ENCODE measurements at regions not wholly inside any gene's neighbourhood (a gene's known extent, or its start where the extent isn't known, plus 50 kb on each side); places are given as distances from the start of the nearest gene placed in this dataset.

DNA sequence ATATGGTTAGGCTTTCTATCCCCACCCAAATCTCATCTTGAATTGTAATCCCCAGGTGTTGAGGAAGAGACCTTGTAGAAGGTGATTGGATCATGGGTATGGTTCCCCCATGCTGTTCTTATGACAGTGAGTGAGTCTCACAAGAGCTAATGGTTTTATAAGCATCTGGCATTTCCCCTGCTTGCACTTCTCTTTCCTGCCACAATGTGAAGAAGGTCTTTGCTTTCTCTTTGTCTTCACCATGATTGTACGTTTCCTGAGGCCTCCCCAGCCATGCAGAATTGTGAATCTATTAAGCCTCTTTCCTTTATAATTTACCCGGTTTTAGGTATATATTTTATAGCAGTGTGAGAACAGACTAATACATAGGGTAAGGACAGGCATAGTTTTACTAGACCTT lies 334.5 kb downstream of the TLR4 start:
- H3K4me3 ChIP-seq (ENCODE audit: low read depth, low read length): no peak overlapping the region
- TF ChIP-seq POLR2A (IDR thresholded peaks at IDR 0.05; ENCODE audit: extremely low read depth, insufficient read length) (no peak), MYC (IDR thresholded peaks at IDR 0.05; ENCODE audit: low read depth, low read length) (no peak)
- TF ChIP-seq, protein P1, sequence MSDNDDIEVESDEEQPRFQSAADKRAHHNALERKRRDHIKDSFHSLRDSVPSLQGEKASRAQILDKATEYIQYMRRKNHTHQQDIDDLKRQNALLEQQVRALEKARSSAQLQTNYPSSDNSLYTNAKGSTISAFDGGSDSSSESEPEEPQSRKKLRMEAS (IDR thresholded peaks at IDR 0.05; ENCODE audit: low read depth, low read length): no peak
- TF ChIP-seq, protein P2, sequence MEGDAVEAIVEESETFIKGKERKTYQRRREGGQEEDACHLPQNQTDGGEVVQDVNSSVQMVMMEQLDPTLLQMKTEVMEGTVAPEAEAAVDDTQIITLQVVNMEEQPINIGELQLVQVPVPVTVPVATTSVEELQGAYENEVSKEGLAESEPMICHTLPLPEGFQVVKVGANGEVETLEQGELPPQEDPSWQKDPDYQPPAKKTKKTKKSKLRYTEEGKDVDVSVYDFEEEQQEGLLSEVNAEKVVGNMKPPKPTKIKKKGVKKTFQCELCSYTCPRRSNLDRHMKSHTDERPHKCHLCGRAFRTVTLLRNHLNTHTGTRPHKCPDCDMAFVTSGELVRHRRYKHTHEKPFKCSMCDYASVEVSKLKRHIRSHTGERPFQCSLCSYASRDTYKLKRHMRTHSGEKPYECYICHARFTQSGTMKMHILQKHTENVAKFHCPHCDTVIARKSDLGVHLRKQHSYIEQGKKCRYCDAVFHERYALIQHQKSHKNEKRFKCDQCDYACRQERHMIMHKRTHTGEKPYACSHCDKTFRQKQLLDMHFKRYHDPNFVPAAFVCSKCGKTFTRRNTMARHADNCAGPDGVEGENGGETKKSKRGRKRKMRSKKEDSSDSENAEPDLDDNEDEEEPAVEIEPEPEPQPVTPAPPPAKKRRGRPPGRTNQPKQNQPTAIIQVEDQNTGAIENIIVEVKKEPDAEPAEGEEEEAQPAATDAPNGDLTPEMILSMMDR (IDR thresholded peaks at IDR 0.05; ENCODE audit: low read depth, low read length): no peak
- DNase-seq (ENCODE audit: low read depth): no peak

DNA sequence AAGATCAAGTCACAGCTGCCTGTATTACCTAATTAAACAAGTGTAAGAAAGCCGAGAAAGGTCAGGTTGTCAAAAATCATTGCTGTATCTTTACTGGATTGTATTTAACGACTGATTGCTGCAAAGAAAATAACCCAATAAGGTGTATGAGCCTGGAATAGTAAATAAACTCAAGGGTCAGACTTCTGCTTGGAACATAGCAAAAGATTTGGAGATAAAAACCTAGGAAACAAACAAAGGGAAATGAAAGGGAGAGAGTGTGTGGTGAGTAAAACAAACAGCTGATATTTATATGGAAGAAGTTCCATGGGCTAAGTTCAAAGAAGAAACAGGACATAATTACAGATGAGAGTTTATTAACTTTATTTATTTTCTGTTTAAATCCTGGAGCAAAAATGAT lies 354.0 kb downstream of the TLR4 start:
- TF ChIP-seq, protein P1 (IDR thresholded peaks at IDR 0.05; ENCODE audit: low read depth, low read length): no peak
- TF ChIP-seq MYC (IDR thresholded peaks at IDR 0.05; ENCODE audit: low read depth, low read length): no peak
- no peak for TF ChIP-seq POLR2A (IDR thresholded peaks at IDR 0.05; ENCODE audit: extremely low read depth, insufficient read length)
- TF ChIP-seq, protein P2 (IDR thresholded peaks at IDR 0.05; ENCODE audit: low read depth, low read length): no peak
- no peak for DNase-seq (ENCODE audit: low read depth)
- H3K4me3 ChIP-seq (ENCODE audit: low read depth, low read length): no peak overlapping the region

DNA sequence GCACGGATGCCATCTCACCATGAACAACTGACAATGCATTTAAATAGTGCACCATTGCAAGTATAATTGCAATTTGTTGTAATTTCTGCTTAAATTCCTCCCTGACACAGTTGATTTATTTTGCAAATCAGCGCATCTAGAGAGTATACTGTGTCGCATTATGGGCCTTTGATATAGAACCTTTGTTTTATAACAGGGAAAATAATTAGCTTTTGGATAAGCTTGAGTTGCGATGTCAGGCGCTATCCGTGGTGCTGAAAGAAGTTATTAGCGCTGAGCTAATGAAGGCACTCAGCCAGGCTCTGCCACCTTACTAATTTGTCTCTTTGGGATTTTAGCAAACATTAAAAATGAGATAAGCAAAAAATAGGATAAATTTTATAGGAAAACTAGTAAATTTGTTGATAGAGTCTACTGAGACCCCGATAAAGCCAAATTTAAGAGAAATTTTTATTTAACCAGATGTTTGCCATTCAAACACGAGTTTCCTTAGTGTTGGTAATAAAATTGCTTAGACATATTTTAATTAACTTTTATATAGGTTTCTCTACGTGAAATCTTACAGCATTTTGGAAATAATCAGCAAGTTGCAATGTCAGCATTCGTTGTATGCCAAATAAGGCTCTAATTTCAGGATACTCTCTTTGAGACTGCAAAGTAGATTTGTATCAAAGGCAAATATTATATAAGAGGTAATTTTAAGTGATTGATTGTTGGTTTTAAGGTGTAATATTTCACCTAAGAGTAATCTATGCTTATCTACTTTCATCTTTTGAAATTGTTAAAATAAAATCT lies 355.5 kb downstream of the TLR4 start:
- TF ChIP-seq, protein P2 (IDR thresholded peaks at IDR 0.05; ENCODE audit: low read depth, low read length): no peak
- TF ChIP-seq MYC (IDR thresholded peaks at IDR 0.05; ENCODE audit: low read depth, low read length) (no peak), POLR2A (IDR thresholded peaks at IDR 0.05; ENCODE audit: extremely low read depth, insufficient read length) (no peak)
- TF ChIP-seq, protein P1 (IDR thresholded peaks at IDR 0.05; ENCODE audit: low read depth, low read length): no peak
- H3K4me3 ChIP-seq (ENCODE audit: low read depth, low read length): no peak overlapping the region
- DNase-seq (ENCODE audit: low read depth): peak; percentile 39

DNA sequence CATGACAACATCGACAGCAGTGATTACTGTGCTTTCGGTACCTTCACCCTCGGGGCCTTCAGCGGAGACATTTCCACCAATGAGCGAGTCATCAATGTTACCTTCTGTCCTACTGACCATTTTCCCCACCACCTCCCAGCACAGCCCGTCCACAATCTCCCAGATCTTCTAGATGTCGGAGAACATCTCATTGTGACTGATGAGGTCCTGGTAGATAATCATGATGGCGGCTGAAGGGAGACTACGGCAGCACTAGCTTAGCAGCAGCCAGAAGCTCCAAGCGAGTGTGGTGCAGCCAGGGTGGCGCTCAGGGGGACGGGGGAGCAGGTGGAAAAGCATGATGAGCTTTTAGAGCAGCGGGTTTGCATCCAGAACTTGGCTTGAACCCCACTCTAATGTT lies 379.0 kb downstream of the TLR4 start:
- H3K4me3 ChIP-seq (ENCODE audit: low read depth, low read length): no peak overlapping the region
- no peak for DNase-seq (ENCODE audit: low read depth)
- no peak for TF ChIP-seq POLR2A (IDR thresholded peaks at IDR 0.05; ENCODE audit: extremely low read depth, insufficient read length)
- TF ChIP-seq, protein P1 (IDR thresholded peaks at IDR 0.05; ENCODE audit: low read depth, low read length): no peak
- no peak for TF ChIP-seq MYC (IDR thresholded peaks at IDR 0.05; ENCODE audit: low read depth, low read length)
- TF ChIP-seq, protein P2 (IDR thresholded peaks at IDR 0.05; ENCODE audit: low read depth, low read length): no peak

DNA sequence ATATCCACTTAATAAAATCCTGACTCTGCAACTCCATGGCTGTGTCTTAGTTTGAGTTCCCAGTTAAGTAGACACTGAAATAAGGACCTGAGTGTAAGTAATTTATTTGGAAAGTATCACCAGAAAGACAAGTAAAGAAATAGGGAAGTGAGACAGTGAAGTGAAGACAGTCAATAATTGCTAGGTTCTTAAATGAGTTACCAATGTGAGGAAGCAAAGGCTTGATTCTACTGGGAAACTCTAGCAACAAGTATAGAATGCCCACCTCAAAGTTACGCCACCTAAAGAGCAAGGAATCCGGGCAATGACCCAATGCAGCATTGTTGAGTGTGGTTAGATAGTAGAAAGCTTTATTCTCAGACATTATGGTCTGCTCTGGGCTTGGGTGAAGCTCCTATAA lies 383.9 kb downstream of the TLR4 start:
- DNase-seq (ENCODE audit: low read depth): no peak
- H3K4me3 ChIP-seq (ENCODE audit: low read depth, low read length): no peak overlapping the region
- no peak for TF ChIP-seq MYC (IDR thresholded peaks at IDR 0.05; ENCODE audit: low read depth, low read length)
- TF ChIP-seq, protein P1 (IDR thresholded peaks at IDR 0.05; ENCODE audit: low read depth, low read length): no peak

DNA sequence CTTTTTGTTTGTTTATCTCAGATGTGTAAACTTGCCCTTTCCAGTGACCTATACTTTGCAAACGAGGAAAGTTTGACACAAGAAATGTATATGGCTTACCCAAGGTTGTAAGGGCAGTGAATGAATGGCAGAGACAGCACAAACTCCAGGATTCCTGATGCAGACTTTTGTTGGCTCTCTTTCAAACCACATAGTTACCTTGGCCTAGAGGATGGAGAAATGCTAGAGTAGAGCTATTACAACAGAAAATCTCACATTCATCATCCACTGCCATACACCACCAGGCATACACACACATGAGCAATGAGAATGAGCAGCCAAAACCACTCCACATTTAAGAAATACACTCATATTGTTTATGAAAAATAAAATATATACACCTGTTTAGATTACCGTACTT lies 387.0 kb downstream of the TLR4 start:
- no peak overlapping the region for H3K4me3 ChIP-seq (ENCODE audit: low read depth, low read length)
- no peak for DNase-seq (ENCODE audit: low read depth)
- TF ChIP-seq, protein P1 (IDR thresholded peaks at IDR 0.05; ENCODE audit: low read depth, low read length): no peak
- TF ChIP-seq POLR2A (IDR thresholded peaks at IDR 0.05; ENCODE audit: extremely low read depth, insufficient read length) (no peak), MYC (IDR thresholded peaks at IDR 0.05; ENCODE audit: low read depth, low read length) (no peak)
- TF ChIP-seq, protein P2 (IDR thresholded peaks at IDR 0.05; ENCODE audit: low read depth, low read length): no peak
